Sigmoid colon (tissue), 6 donors: ENCODE measurements at regions not wholly inside any gene's neighbourhood (a gene's known extent, or its start where the extent isn't known, plus 50 kb on each side); places are given as distances from the start of the nearest gene placed in this dataset.

Experiments used
- DNase-seq: peaks from one replicate; pipeline ENCODE4 v3.0.0-alpha.2; 2019
- H3K27ac ChIP-seq, 4 donors: fragments of 200-600 bp; sonication (generic); one replicate each; pipeline ENCODE4 v1.5.1; 2016 to 2019; ENCODE audit warnings: mild to moderate bottlenecking in 1 of 4
- H3K27me3 ChIP-seq, 3 donors: fragments of 200-600 bp; sonication (generic); one replicate each; pipeline ENCODE4 v1.5.1; 2019; ENCODE audit warnings: mild to moderate bottlenecking in 1 of 3
- H3K36me3 ChIP-seq, 4 donors: fragments of 200-600 bp; sonication (generic); one replicate each; pipeline ENCODE4 v1.5.1; 2016 to 2019
- H3K4me1 ChIP-seq, 4 donors: fragments of 200-600 bp; sonication (generic); one replicate each; pipeline ENCODE4 v1.5.1; 2017 to 2019
- H3K4me3 ChIP-seq, 4 donors: fragments of 200-600 bp; sonication (generic); one replicate each; pipeline ENCODE4 v1.5.1; 2017 to 2019; ENCODE audit warnings: mild to moderate bottlenecking in 2 of 4, moderate library complexity in 1 of 4
- H3K9me3 ChIP-seq, 4 donors: fragments of 200-600 bp in 3 of 4; sonication (generic) in 3 of 4; one replicate each; pipeline versions ENCODE4 v1.5.1 to v1.6.1; 2013 to 2019
- CTCF ChIP-seq, 4 experiments: fragments of 450-650 bp in 3 of 4; fragments of 200-600 bp in 1 of 4; IDR thresholded peaks; one replicate each; pipeline ENCODE4 v1.5.1; 2016 to 2019; ENCODE audit warnings: antibody characterized with exemption in 4 of 4, mild to moderate bottlenecking in 3 of 4, moderate library complexity in 2 of 4
- EP300 ChIP-seq, 4 donors: sonication (generic); formaldehyde crosslinking; IDR thresholded peaks; one replicate each; pipeline ENCODE4 v1.6.1; 2017; ENCODE audit warnings: antibody characterized with exemption in 4 of 4
- POLR2A ChIP-seq, 2 donors: fragments of 450-650 bp; IDR thresholded peaks; one replicate each; pipeline ENCODE4 v1.6.1; 2016; ENCODE audit warnings: antibody characterized with exemption in 2 of 2, mild to moderate bottlenecking in 2 of 2, moderate library complexity in 2 of 2
- POLR2AphosphoS5 ChIP-seq, 4 donors: sonication (generic); formaldehyde crosslinking; IDR thresholded peaks; one replicate each; pipeline ENCODE4 v1.6.1; 2017; ENCODE audit warnings: antibody characterized with exemption in 4 of 4
- WGBS, 2 donors: extraction: QIAGEN DNeasy Blood & Tissue Kit; methylation state at CpG; one replicate each; pipeline ENCODE4 v1.1.7; 2013; 5-methylcytosine and 5-hydroxymethylcytosine counted together
- intact Hi-C: fragments of 100-400 bp; cut with DNase I; formaldehyde crosslinking; loops from one replicate; pipeline ENCODE4 v1.15.1; 2023
- donor health status: healthy with polysubstance abuse.
- donor health status: healthy.

- TF ChIP-seq POLR2A (IDR thresholded peaks at IDR 0.05) (no peak), POLR2AphosphoS5 (IDR thresholded peaks at IDR 0.05) (peak in 1 of 4 donors; percentile 46)
- Histone ChIP-seq H3K4me1 (no peaks in the 10 kb centered on the region), H3K36me3 (no peaks in the 10 kb centered on the region), H3K4me3 (peak overlapping the region in 1 of 4 donors; percentile 1), H3K27me3 (no peaks in the 10 kb centered on the region), H3K27ac (peak overlapping the region in 2 of 4 donors; percentile 25 to 47), H3K9me3 (peaks cover 0 to 11% (median 0%) of the 10 kb centered on the region in 4 donors)
- WGBS, 2 donors: 81 to 87% methylated on average over 9 of the region's 9 CpGs
- intact Hi-C loops: no loop called here
- DNase-seq: no peak
Observed at GRCh38 chr13:97076898-97077297, 82.6 kb upstream of the OXGR1 start.

GRCh38 chr13:97077341-97077740, 83.1 kb upstream of the OXGR1 start:
- Histone ChIP-seq H3K36me3 (no peaks in the 10 kb centered on the region), H3K9me3 (peaks cover 0 to 11% (median 0%) of the 10 kb centered on the region in 4 donors), H3K4me1 (no peaks in the 10 kb centered on the region), H3K4me3 (peak overlapping the region in 1 of 4 donors; percentile 1), H3K27ac (peak overlapping the region in 2 of 4 donors; percentile 25 to 47), H3K27me3 (no peaks in the 10 kb centered on the region)
- no peak for TF ChIP-seq POLR2A (IDR thresholded peaks at IDR 0.05)
- TF ChIP-seq EP300 (IDR thresholded peaks at IDR 0.05): no peak
- TF ChIP-seq POLR2AphosphoS5 (IDR thresholded peaks at IDR 0.05): no peak
- DNase-seq: no peak
- WGBS, 2 donors: 54 to 81% methylated on average over 1 of the region's 1 CpG
- intact Hi-C loops: no loop called here

- no peaks in the 10 kb centered on the region for H3K27me3 ChIP-seq
- no peak for DNase-seq
- H3K9me3 ChIP-seq: peaks cover 0 to 5% (median 0%) of the 10 kb centered on the region in 4 donors
- H3K36me3 ChIP-seq: no peaks in the 10 kb centered on the region
- H3K27ac ChIP-seq: no peak overlapping the region
- TF ChIP-seq POLR2A (IDR thresholded peaks at IDR 0.05): no peak
- TF ChIP-seq EP300 (IDR thresholded peaks at IDR 0.05): no peak
- TF ChIP-seq CTCF (IDR thresholded peaks at IDR 0.05): no peak
- TF ChIP-seq POLR2AphosphoS5 (IDR thresholded peaks at IDR 0.05): no peak
- H3K4me3 ChIP-seq: no peak overlapping the region
- WGBS, 2 donors: 69 to 85% methylated on average over 1 of the region's 1 CpG
- H3K4me1 ChIP-seq: no peaks in the 10 kb centered on the region
- intact Hi-C loops: no loop called here
Observed at GRCh38 chr13:97079726-97080125, 85.5 kb upstream of the OXGR1 start.

- intact Hi-C loops: no loop called here
- H3K27me3 ChIP-seq: no peaks in the 10 kb centered on the region
- H3K27ac ChIP-seq: no peak overlapping the region
- no peak for DNase-seq
- no peaks in the 10 kb centered on the region for H3K4me1 ChIP-seq
- peaks cover 0 to 2% (median 0%) of the 10 kb centered on the region in 4 donors for H3K9me3 ChIP-seq
- no peaks in the 10 kb centered on the region for H3K36me3 ChIP-seq
- no peak for TF ChIP-seq POLR2A (IDR thresholded peaks at IDR 0.05)
- TF ChIP-seq EP300 (IDR thresholded peaks at IDR 0.05): no peak
- TF ChIP-seq CTCF (IDR thresholded peaks at IDR 0.05): no peak
- TF ChIP-seq POLR2AphosphoS5 (IDR thresholded peaks at IDR 0.05): no peak
- no peak overlapping the region for H3K4me3 ChIP-seq
- 79 to 88% methylated on average over 6 of the region's 6 CpGs for WGBS, 2 donors
Observed at GRCh38 chr13:97082461-97083207, 88.4 kb upstream of the OXGR1 start.

- TF ChIP-seq CTCF (IDR thresholded peaks at IDR 0.05) (no peak), EP300 (IDR thresholded peaks at IDR 0.05) (no peak), POLR2AphosphoS5 (IDR thresholded peaks at IDR 0.05) (no peak), POLR2A (IDR thresholded peaks at IDR 0.05) (no peak)
- DNase-seq: no peak
- Histone ChIP-seq H3K9me3 (peaks cover 0 to 5% (median 0%) of the 10 kb centered on the region in 4 donors), H3K27ac (no peak overlapping the region), H3K4me1 (peaks cover 0 to 8% (median 0%) of the 10 kb centered on the region in 4 donors), H3K36me3 (no peaks in the 10 kb centered on the region), H3K4me3 (no peak overlapping the region), H3K27me3 (no peaks in the 10 kb centered on the region)
- 44 to 86% methylated on average over 1 of the region's 1 CpG for WGBS, 2 donors
- intact Hi-C loops: no loop called here
Observed at GRCh38 chr13:97091196-97091595, 96.9 kb upstream of the OXGR1 start.
